ENCODE measurements at regions not wholly inside any gene's neighbourhood (a gene's known extent, or its start where the extent isn't known, plus 50 kb on each side); places are given as distances from the start of the nearest gene placed in this dataset.
"Not testable (repeated sequence)": the region's sequence is repeated elsewhere in the genome, so short reads cannot be mapped to it uniquely, and the experiment has no call there.

DNA sequence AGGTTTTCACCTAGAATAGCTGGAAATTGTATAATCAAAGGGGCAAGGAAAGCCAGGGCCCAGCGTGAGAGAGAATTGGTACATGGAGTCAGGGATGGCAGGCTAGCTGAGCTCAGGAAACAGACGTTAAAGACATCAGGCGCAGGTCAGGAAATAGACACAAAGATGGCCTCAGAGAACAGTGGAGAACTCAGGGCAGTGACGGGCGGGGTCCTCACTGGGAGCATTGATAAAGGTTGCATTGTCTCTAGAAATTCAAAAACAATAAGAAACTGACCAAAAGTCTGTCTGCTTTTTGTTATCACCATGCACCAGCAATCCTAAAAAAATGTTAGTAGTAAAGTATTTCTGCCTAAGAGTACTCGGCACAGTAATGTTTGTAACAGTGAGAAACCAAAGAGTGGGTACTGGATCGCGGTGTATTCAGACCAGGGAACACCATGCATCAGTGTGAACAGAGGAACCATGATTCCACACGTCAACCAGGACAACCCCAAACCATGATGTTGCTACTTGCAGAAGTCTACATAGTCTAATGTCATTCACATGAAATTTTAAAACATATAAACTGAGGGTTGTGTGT lies 81.9 kb upstream of the AUTS2 start:
- no peak for DNase-seq (ENCODE audit: low read depth)

DNA sequence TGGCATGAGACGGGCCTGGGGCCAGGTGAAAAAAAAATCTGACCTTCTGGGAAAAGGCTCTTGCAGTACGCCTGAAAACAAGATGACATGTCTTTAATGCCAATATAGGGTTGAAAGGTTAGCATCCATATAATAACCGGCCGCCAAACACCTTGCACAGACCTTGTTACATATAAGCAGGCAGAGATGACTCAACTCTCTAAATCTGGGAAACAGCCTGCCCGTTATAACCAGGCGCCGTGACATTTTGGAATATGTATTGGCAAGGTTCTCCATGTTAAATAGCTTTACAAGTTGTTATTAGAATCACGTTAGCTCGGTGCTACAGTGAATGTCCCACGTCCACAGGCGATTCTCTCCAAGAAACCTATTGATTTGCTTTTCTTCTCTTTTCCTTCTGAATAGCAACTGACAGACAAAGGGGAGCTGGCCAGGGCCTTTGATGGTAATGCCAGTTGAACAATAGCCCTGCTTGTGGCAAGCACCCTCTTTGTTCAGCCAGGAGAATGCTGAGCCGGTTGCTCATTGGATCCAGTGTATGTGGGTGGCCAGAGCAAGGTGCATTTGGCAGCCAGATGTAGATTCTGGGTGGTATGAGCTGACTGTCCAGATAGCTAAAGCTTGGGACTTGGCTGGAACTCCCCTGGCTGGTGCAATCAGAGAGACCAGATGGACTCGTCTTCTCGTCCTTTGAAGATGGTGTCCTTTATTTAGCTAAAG lies 80.1 kb upstream of the AUTS2 start:
- DNase-seq (ENCODE audit: low read depth): no peak

GRCh38 chr7:69518705-69519077 lies 79.6 kb upstream of the AUTS2 start:
- no peak for DNase-seq (ENCODE audit: low read depth)

DNA sequence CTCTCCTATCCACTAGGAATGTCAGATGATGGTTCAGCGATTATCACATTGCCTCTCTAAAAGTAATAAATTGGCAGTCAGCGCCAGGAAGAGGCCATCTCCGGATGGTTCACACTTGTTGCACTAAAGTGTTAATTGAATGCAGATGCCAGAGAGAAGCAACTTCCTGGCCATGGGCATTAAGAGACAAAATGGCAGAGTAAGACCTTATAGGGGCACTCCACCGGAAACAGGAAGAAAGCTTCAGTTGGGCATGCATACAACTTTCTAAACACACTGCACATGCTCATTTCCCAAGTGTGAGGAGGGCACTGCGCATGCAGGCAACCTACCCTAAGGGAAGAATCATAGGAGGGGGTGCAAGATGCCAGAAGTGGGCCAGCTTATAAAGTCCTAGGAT lies 71.7 kb upstream of the AUTS2 start:
- DNase-seq (ENCODE audit: low read depth): no peak

DNA sequence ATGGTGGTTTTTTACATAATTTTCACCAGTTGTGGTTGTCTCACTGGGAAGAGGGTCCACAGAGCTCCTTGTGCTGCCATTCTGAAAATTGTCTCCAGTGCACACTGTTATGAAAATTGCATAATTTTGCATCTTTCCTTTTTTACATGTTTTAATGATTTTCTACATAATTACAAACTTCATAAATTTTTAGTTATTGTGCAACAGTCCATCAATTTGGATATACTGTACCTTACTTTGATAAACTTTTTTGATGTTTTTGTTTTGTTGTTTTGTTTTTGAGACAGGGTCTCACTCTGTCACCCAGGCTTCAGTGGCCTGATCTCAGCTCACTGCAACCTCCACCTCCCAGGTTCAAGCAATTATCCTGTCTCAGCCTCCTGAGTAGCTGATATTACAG lies 70.6 kb upstream of the AUTS2 start:
- DNase-seq (ENCODE audit: low read depth): no peak

- no peak for DNase-seq (ENCODE audit: low read depth)
Measured at GRCh38 chr7:69531050-69531449, 67.2 kb upstream of the AUTS2 start.

- no peak for DNase-seq (ENCODE audit: low read depth)
Measured at GRCh38 chr7:69534461-69535041, 63.7 kb upstream of the AUTS2 start.

GRCh38 chr7:69537691-69538090 lies 60.6 kb upstream of the AUTS2 start:
- no peak for DNase-seq (ENCODE audit: low read depth)

DNA sequence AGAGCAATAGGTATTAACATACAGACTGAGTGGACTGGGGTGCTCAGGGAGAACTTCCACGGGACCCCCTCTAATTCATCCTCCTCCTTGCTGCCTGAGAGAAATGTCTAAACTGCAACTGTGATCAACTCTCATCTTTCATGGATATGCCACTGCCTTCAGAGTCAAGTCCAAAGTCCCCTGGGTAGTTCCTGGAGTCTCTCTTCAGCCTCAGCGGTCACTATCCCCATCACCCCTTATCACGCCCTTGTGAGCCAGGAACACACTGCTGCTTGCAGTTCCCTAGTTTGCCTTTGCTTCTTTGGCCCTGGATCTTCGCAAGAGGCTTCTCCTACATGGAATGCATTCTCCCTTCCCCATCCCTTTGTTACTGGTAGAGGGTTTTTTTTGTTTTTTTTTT lies 58.7 kb upstream of the AUTS2 start:
- no peak for DNase-seq (ENCODE audit: low read depth)

DNA sequence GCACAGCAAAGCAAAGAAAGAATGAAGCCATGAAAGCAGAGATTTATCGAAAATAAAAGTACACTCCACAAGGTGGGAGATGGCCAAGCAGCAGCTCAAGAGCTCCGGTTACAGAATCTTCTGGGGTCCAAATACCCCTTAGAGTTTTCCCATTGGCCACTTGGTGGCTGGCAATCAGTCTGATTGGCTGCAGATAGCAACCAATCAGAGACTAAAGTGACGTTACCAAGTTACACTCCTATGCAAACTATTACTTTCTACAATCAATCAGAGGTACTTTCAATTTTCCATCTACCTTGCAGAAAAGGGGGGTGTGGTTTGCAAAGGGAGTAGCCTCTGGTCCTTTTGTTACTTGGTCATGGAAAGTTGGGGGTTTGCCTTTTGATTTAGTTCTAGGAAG lies 58.0 kb upstream of the AUTS2 start:
- no peak for DNase-seq (ENCODE audit: low read depth)

DNA sequence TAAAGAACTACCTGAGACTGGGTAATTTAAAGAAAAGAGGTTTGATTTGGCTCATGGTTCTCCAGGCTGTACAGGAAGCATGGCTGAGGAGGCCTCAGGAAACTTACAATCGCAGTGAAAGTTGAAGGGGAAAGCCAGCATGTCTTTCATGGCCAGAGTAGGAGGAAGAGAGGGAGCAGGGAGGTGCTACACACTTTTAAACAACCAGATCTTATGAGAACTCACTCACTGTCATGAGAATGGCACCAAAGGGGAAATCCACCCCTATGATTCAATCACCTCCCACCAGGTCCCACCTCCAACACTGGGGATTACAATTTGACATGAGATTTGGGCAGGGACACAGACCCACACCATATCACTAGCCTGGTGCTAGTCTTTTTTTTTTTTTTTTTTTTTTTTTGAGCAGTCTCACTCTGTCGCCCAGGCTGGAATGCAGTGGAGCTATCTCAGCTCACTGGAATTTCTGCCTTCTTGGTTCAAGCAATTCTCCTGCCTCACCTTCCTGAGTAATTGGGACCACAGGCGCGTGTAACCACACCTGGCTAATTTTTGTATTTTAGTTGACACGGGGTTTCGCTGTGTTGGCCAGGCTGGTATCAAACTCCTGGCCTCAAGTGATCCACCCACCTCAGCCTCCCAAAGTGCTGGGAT lies 56.4 kb upstream of the AUTS2 start:
- DNase-seq (ENCODE audit: low read depth): not testable (repeated sequence)

DNA sequence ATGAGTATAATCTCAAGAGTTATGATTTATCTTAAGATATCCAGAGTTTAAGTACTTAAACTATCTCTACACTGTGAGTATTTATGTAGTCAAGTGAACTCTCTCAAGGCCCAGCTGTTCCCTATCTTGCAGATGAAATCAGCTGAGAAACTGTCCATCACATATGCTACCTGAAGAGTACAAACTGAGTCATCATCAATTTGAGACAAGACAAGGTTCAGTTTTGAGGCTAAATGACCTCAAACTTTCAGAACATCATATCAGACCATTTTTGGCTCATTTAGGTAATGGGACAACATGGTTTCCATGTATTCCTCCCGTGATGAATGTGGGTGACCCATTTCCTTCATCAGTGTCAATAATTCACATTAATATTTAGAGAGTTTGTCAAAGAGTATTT lies 53.1 kb upstream of the AUTS2 start:
- DNase-seq (ENCODE audit: low read depth): no peak

Data from ELR (cell line).